ENCODE measurements at regions not wholly inside any gene's neighbourhood (a gene's known extent, or its start where the extent isn't known, plus 50 kb on each side); places are given as distances from the start of the nearest gene placed in this dataset.
"Not testable (repeated sequence)": the region's sequence is repeated elsewhere in the genome, so short reads cannot be mapped to it uniquely, and the experiment has no call there.

GRCh38 chr2:56985609-56986008 lies 801.8 kb downstream of the CCDC85A start:
- Mint-ChIP-seq H3K4me1 (ENCODE audit: low read depth) (peaks cover 45% of the 10 kb centered on the region), H3K27me3 (ENCODE audit: insufficient read depth) (no peaks in the 10 kb centered on the region), H3K36me3 (ENCODE audit: low read depth) (peaks cover 19% of the 10 kb centered on the region), H3K9me3 (peaks cover 5% of the 10 kb centered on the region), H3K27ac (no peak overlapping the region), H3K4me3 (no peak overlapping the region)
- no peak for DNase-seq
- TF ChIP-seq, protein P1, sequence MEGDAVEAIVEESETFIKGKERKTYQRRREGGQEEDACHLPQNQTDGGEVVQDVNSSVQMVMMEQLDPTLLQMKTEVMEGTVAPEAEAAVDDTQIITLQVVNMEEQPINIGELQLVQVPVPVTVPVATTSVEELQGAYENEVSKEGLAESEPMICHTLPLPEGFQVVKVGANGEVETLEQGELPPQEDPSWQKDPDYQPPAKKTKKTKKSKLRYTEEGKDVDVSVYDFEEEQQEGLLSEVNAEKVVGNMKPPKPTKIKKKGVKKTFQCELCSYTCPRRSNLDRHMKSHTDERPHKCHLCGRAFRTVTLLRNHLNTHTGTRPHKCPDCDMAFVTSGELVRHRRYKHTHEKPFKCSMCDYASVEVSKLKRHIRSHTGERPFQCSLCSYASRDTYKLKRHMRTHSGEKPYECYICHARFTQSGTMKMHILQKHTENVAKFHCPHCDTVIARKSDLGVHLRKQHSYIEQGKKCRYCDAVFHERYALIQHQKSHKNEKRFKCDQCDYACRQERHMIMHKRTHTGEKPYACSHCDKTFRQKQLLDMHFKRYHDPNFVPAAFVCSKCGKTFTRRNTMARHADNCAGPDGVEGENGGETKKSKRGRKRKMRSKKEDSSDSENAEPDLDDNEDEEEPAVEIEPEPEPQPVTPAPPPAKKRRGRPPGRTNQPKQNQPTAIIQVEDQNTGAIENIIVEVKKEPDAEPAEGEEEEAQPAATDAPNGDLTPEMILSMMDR (IDR thresholded peaks at IDR 0.05): peak; percentile 29; the same call in 1 of the 2 replicates

GRCh38 chr2:57022496-57022895 lies 838.7 kb downstream of the CCDC85A start:
- no peaks in the 10 kb centered on the region; the same call in none of the 2 replicates for H3K27me3 Mint-ChIP-seq (ENCODE audit: insufficient read depth)
- H3K4me1 Mint-ChIP-seq (ENCODE audit: low read depth): peaks cover 8% of the 10 kb centered on the region
- no peak for DNase-seq
- H3K9me3 Mint-ChIP-seq: peaks cover 42% of the 10 kb centered on the region
- peaks cover 48% of the 10 kb centered on the region for H3K36me3 Mint-ChIP-seq (ENCODE audit: low read depth)
- TF ChIP-seq, protein P1 (IDR thresholded peaks at IDR 0.05): no peak
- H3K27ac Mint-ChIP-seq: peak overlapping the region; percentile 76; the same call in 1 of the 2 replicates
- peak overlapping the region; percentile 80 for H3K4me3 Mint-ChIP-seq

DNA sequence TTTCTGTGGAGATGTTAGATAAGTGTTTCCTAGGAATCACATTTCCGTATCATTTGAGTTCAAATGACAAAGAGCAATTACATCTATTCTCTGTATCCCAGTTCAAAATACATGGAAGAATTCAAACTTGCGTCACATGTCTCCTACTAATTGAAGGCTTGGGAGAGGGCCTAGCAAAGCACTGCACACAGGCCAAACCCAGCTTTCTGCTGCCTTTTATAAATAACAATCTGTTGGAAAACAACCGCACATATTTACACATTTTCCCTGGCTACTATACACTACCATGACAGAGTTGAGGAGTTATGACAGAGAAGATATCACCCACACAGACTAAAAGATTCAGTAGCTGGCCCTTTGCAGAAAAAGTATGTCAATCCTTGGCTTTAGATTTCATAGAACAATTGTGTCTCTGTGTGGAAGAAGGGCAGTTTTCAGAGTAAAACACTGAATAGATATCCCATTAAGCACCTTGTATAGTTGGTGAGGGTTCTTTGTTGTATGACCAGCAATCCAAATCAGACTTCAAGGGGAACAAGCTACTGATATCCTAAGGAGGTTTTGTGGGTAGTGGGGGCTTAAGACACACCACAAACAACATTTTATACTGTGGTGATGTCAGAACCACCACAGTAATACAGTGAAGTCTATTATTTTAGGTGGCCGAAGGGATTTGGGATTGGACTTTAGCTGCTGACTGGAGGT lies 861.3 kb downstream of the CCDC85A start:
- Mint-ChIP-seq H3K4me1 (ENCODE audit: low read depth) (peaks cover 48% of the 10 kb centered on the region), H3K36me3 (ENCODE audit: low read depth) (no peaks in the 10 kb centered on the region; the same call in 1 of the 2 replicates), H3K4me3 (no peak overlapping the region), H3K9me3 (no peaks in the 10 kb centered on the region), H3K27ac (no peak overlapping the region), H3K27me3 (ENCODE audit: insufficient read depth) (no peaks in the 10 kb centered on the region)
- DNase-seq: no peak
- TF ChIP-seq, protein P1 (IDR thresholded peaks at IDR 0.05): no peak

GRCh38 chr2:57049273-57049672 lies 865.5 kb downstream of the CCDC85A start:
- Mint-ChIP-seq H3K27me3 (ENCODE audit: insufficient read depth) (no peaks in the 10 kb centered on the region), H3K4me3 (no peak overlapping the region), H3K36me3 (ENCODE audit: low read depth) (no peaks in the 10 kb centered on the region; the same call in 1 of the 2 replicates), H3K27ac (no peak overlapping the region), H3K4me1 (ENCODE audit: low read depth) (peaks cover 31% of the 10 kb centered on the region), H3K9me3 (no peaks in the 10 kb centered on the region)
- DNase-seq: no peak
- TF ChIP-seq, protein P1 (IDR thresholded peaks at IDR 0.05): no peak

DNA sequence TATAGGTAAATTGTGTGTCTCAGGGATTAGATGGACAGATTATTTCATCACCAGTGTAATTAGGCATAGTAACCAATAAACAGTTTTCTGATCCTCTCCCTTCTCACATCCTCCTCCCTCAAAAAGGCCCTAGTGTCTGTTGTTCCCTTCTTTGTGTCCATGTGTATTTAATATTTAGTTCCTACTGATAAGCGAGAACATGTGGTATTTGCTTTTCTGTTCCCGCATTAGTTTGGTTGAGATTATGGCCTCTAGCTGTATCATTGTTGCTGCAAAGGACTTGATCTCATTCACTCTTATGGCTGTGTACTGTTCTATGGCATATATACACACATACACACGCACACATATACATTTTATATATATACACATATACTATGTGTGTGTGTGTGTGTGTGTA lies 866.2 kb downstream of the CCDC85A start:
- Mint-ChIP-seq H3K4me1 (ENCODE audit: low read depth) (peaks cover 28% of the 10 kb centered on the region), H3K27ac (no peak overlapping the region), H3K36me3 (ENCODE audit: low read depth) (peaks cover 1% of the 10 kb centered on the region; the same call in 1 of the 2 replicates), H3K9me3 (peaks cover under 1% of the 10 kb centered on the region; the same call in 1 of the 2 replicates), H3K4me3 (no peak overlapping the region), H3K27me3 (ENCODE audit: insufficient read depth) (no peaks in the 10 kb centered on the region)
- TF ChIP-seq, protein P1 (IDR thresholded peaks at IDR 0.05): no peak
- DNase-seq: no peak

GRCh38 chr2:57066301-57066700 lies 882.5 kb downstream of the CCDC85A start:
- H3K4me3 Mint-ChIP-seq; H3K27ac Mint-ChIP-seq; H3K27me3 Mint-ChIP-seq (ENCODE audit: insufficient read depth); H3K9me3 Mint-ChIP-seq: not testable (repeated sequence)
- H3K4me1 Mint-ChIP-seq (ENCODE audit: low read depth): peaks cover 16% of the 10 kb centered on the region
- peaks cover 14% of the 10 kb centered on the region for H3K36me3 Mint-ChIP-seq (ENCODE audit: low read depth)
- DNase-seq: peak; percentile 36

Data from HFFc6 (cell line).